ENCODE measurements at regions not wholly inside any gene's neighbourhood (a gene's known extent, or its start where the extent isn't known, plus 50 kb on each side); places are given as distances from the start of the nearest gene placed in this dataset.

DNA sequence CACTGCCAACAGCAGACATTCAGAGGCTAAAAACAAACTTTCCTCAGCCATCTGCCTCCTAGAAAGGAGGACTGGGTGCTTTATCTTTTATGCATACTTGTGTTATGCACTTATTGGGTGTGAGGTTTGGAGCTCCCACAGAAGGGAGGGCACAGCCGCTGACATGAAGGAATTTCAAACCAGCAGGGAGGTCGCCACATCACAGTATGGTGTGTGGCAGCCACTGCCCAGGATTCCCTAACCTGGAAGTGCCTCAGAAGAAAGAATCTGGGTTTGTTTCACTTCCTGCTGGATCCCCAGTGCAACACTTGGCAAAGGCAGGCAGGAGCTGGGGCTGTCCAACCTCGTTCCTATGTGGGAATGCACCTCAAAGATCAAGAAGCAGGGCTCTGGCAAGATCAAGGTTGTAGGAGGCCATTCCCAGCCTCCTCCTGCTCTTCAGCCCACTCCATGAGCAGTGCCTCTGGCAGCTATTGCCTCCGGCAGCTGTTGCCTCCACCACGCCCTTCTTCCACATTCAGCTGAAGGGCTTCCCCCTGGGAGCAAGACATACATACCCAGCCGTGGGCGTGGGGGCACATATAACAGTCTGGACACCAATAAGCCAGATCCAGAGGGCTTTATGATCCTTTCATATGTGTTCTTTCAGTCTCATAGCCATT is 109.0 kb upstream of the MAMLD1 start:
- TF ChIP-seq TCF7L2 (IDR thresholded peaks at IDR 0.05; ENCODE audit: low read depth, low read length) (no peak), SIN3A (IDR thresholded peaks at IDR 0.05; ENCODE audit: borderline replicate concordance in 2 of 2, control insufficient read depth in 1 of 2, low read depth in 2 of 2, low read length in 2 of 2) (no peak), SAP30 (IDR thresholded peaks at IDR 0.05; ENCODE audit: borderline replicate concordance, insufficient read depth, low read depth, low read length, poor library complexity, severe bottlenecking) (no peak), ILF3 (IDR thresholded peaks at IDR 0.05; ENCODE audit: borderline replicate concordance) (no peak), FOXK1 (CRISPR knock-in tag; IDR thresholded peaks at IDR 0.05; ENCODE audit: borderline replicate concordance) (no peak)
- TF ChIP-seq, protein P1, sequence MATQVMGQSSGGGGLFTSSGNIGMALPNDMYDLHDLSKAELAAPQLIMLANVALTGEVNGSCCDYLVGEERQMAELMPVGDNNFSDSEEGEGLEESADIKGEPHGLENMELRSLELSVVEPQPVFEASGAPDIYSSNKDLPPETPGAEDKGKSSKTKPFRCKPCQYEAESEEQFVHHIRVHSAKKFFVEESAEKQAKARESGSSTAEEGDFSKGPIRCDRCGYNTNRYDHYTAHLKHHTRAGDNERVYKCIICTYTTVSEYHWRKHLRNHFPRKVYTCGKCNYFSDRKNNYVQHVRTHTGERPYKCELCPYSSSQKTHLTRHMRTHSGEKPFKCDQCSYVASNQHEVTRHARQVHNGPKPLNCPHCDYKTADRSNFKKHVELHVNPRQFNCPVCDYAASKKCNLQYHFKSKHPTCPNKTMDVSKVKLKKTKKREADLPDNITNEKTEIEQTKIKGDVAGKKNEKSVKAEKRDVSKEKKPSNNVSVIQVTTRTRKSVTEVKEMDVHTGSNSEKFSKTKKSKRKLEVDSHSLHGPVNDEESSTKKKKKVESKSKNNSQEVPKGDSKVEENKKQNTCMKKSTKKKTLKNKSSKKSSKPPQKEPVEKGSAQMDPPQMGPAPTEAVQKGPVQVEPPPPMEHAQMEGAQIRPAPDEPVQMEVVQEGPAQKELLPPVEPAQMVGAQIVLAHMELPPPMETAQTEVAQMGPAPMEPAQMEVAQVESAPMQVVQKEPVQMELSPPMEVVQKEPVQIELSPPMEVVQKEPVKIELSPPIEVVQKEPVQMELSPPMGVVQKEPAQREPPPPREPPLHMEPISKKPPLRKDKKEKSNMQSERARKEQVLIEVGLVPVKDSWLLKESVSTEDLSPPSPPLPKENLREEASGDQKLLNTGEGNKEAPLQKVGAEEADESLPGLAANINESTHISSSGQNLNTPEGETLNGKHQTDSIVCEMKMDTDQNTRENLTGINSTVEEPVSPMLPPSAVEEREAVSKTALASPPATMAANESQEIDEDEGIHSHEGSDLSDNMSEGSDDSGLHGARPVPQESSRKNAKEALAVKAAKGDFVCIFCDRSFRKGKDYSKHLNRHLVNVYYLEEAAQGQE (IDR thresholded peaks at IDR 0.05; ENCODE audit: borderline replicate concordance): no peak
- TF ChIP-seq, protein P1 (CRISPR knock-in tag; IDR thresholded peaks at IDR 0.05; ENCODE audit: low read depth): no peak
- TF ChIP-seq, protein P2, sequence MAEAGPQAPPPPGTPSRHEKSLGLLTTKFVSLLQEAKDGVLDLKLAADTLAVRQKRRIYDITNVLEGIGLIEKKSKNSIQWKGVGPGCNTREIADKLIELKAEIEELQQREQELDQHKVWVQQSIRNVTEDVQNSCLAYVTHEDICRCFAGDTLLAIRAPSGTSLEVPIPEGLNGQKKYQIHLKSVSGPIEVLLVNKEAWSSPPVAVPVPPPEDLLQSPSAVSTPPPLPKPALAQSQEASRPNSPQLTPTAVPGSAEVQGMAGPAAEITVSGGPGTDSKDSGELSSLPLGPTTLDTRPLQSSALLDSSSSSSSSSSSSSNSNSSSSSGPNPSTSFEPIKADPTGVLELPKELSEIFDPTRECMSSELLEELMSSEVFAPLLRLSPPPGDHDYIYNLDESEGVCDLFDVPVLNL (CRISPR knock-in tag; IDR thresholded peaks at IDR 0.05; ENCODE audit: low read depth): no peak

All from K562 (cell line).